OCI-LY7 (cell line): ENCODE measurements at regions not wholly inside any gene's neighbourhood (a gene's known extent, or its start where the extent isn't known, plus 50 kb on each side); places are given as distances from the start of the nearest gene placed in this dataset.

Experiments
- EZH2phosphoT487 ChIP-seq: fragments of 200-600 bp; sonication (generic); IDR thresholded peaks from 2 replicates; pipeline ENCODE4 v1.6.1; 2018; ENCODE audit warnings: low read depth, borderline replicate concordance, mild to moderate bottlenecking, mixed run types, antibody characterized with exemption, low read length, moderate library complexity, mixed read lengths
- TF ChIP-seq, protein P1 (sequence below): fragments of 200-600 bp; sonication (generic); conservative IDR thresholded peaks from 2 replicates; pipeline ENCODE4 v1.5.1; 2014; ENCODE audit warnings: mild to moderate bottlenecking, antibody characterized with exemption, low read length, moderate library complexity, mixed read lengths

DNA sequence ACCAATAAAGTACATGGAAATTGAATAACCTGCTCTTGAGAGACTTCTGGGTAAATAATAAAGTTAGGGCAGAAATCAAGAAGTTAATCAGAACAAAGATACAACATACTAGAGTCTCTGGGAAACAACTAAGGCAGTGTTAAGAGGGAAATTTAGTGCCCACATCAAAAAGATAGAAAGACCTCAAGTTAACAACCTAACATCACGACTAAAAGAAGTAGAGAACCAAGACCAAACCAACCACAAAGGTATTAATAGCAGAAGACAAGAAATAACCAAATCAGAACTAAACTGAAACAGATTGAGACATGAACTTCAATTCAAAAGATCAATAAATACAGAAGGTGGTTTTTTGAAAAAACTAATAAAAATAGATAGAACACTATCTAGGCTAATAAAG lies 140.7 kb downstream of the JRKL start:
- TF ChIP-seq, protein P1, sequence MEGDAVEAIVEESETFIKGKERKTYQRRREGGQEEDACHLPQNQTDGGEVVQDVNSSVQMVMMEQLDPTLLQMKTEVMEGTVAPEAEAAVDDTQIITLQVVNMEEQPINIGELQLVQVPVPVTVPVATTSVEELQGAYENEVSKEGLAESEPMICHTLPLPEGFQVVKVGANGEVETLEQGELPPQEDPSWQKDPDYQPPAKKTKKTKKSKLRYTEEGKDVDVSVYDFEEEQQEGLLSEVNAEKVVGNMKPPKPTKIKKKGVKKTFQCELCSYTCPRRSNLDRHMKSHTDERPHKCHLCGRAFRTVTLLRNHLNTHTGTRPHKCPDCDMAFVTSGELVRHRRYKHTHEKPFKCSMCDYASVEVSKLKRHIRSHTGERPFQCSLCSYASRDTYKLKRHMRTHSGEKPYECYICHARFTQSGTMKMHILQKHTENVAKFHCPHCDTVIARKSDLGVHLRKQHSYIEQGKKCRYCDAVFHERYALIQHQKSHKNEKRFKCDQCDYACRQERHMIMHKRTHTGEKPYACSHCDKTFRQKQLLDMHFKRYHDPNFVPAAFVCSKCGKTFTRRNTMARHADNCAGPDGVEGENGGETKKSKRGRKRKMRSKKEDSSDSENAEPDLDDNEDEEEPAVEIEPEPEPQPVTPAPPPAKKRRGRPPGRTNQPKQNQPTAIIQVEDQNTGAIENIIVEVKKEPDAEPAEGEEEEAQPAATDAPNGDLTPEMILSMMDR, result no peak
- TF ChIP-seq EZH2phosphoT487, result no peak
